ENCODE measurements at regions not wholly inside any gene's neighbourhood (a gene's known extent, or its start where the extent isn't known, plus 50 kb on each side); places are given as distances from the start of the nearest gene placed in this dataset.

GRCh38 chr2:83015035-83015715 is 1443.9 kb downstream of the SUCLG1 start:
- no peak for TF ChIP-seq CTCF (IDR thresholded peaks at IDR 0.05)
- H3K4me3 ChIP-seq: no peak overlapping the region
- no peaks in the 10 kb centered on the region for H3K9me3 ChIP-seq
- no peaks in the 10 kb centered on the region for H3K4me1 ChIP-seq
- intact Hi-C loops (cut with DNase I): no loop called here
- no peak overlapping the region for H3K27ac ChIP-seq
- ATAC-seq (no peak), DNase-seq (no peak)
- no peaks in the 10 kb centered on the region for H3K27me3 ChIP-seq (ENCODE audit: low read depth)
- no peaks in the 10 kb centered on the region for H3K36me3 ChIP-seq

- TF ChIP-seq CTCF (IDR thresholded peaks at IDR 0.05): no peak
- H3K27me3 ChIP-seq (ENCODE audit: low read depth): no peaks in the 10 kb centered on the region
- ATAC-seq (no peak), DNase-seq (no peak)
- H3K36me3 ChIP-seq: no peaks in the 10 kb centered on the region
- H3K27ac ChIP-seq: no peak overlapping the region
- H3K9me3 ChIP-seq: no peaks in the 10 kb centered on the region
- no peaks in the 10 kb centered on the region for H3K4me1 ChIP-seq
- intact Hi-C loops (cut with DNase I): no loop called here
- no peak overlapping the region for H3K4me3 ChIP-seq
Measured at GRCh38 chr2:83014462-83014861, 1444.6 kb downstream of the SUCLG1 start.

GRCh38 chr2:83006961-83007360 is 1452.1 kb downstream of the SUCLG1 start:
- no peaks in the 10 kb centered on the region for H3K27me3 ChIP-seq (ENCODE audit: low read depth)
- no peak for TF ChIP-seq CTCF (IDR thresholded peaks at IDR 0.05)
- no peaks in the 10 kb centered on the region for H3K4me1 ChIP-seq
- ATAC-seq (no peak), DNase-seq (no peak)
- H3K9me3 ChIP-seq: no peaks in the 10 kb centered on the region
- intact Hi-C loops (cut with DNase I): no loop called here
- no peaks in the 10 kb centered on the region for H3K36me3 ChIP-seq
- no peak overlapping the region for H3K4me3 ChIP-seq
- no peak overlapping the region for H3K27ac ChIP-seq

GRCh38 chr2:83003555-83003954 is 1455.5 kb downstream of the SUCLG1 start:
- H3K27me3 ChIP-seq (ENCODE audit: low read depth): no peaks in the 10 kb centered on the region
- intact Hi-C loops (cut with DNase I): no loop called here
- H3K4me1 ChIP-seq: no peaks in the 10 kb centered on the region
- no peaks in the 10 kb centered on the region for H3K36me3 ChIP-seq
- no peak for DNase-seq
- ATAC-seq: no peak
- TF ChIP-seq CTCF (IDR thresholded peaks at IDR 0.05): no peak
- no peak overlapping the region for H3K27ac ChIP-seq
- H3K9me3 ChIP-seq: no peaks in the 10 kb centered on the region
- no peak overlapping the region for H3K4me3 ChIP-seq

- ATAC-seq (no peak), DNase-seq (no peak)
- no peak overlapping the region for H3K27ac ChIP-seq
- no peaks in the 10 kb centered on the region for H3K9me3 ChIP-seq
- intact Hi-C loops (cut with DNase I): no loop called here
- no peak overlapping the region for H3K4me3 ChIP-seq
- H3K4me1 ChIP-seq: no peaks in the 10 kb centered on the region
- no peaks in the 10 kb centered on the region for H3K27me3 ChIP-seq (ENCODE audit: low read depth)
- no peaks in the 10 kb centered on the region for H3K36me3 ChIP-seq
- no peak for TF ChIP-seq CTCF (IDR thresholded peaks at IDR 0.05)
Measured at GRCh38 chr2:83002706-83003105, 1456.4 kb downstream of the SUCLG1 start.
